ENCODE measurements at regions not wholly inside any gene's neighbourhood (a gene's known extent, or its start where the extent isn't known, plus 50 kb on each side); places are given as distances from the start of the nearest gene placed in this dataset.
A peak's percentile ranks its signal among the peaks of the same experiment; 100 is the strongest.

DNA sequence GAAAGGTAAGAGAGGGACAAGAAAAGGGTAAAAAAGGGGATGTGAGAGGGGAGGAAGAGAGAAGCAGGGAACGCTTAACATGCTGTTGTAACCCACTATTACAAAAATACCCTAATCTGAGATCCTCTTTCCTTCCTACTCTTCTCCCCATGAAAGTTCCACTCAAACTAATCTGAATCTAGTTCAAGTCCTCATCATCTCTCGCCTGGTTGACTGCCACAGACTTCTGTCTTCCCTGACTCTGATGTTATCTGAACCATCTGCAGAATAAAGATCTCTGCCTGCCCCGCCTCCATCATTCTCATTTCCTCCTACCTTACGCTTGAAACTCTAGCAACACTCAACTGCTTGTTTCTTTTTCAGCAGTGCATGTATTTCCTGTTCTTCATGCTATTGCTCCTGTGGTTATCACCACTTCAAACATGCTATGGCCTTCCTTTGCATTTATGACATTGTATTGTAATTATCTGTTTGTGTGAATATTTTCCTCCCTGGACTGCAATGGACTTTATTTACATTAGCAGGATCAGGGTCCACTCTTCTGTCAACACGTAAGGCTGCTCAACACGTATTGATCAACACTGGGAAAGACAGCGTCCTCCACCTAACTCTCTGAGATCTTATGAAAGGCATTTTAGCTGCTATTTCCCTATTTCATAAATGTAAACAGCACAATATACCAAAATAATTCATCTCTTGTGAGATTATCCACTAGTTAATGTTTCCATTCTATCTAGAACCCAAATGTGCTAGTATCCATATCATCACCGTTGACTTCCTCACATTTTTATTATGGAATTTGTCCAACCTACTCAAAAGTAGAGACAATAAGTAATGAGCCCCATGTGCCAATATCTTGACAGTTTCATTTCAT lies 215.5 kb upstream of the USP25 start (continued):
- TF ChIP-seq RAD21 (CRISPR knock-in tag; IDR thresholded peaks at IDR 0.05) (peak; percentile 30; the same call in 1 of the 2 replicates), SP1 (IDR thresholded peaks at IDR 0.05) (no peak), SP1 (CRISPR knock-in tag; IDR thresholded peaks at IDR 0.05) (peak; percentile 44; the same call in 1 of the 2 replicates), EHMT2 (IDR thresholded peaks at IDR 0.05; ENCODE audit: borderline replicate concordance, low read depth, low read length) (peak; percentile 89; the same call in 1 of the 2 replicates), SMARCE1 (IDR thresholded peaks at IDR 0.05; ENCODE audit: borderline replicate concordance) (peak; percentile 84; the same call in 1 of the 2 replicates), ZNF225 (CRISPR knock-in tag; IDR thresholded peaks at IDR 0.05) (no peak), SCMH1 (CRISPR knock-in tag; IDR thresholded peaks at IDR 0.05; ENCODE audit: borderline replicate concordance) (no peak), FOXK2 (IDR thresholded peaks at IDR 0.05) (peak; percentile 90), RFX5 (IDR thresholded peaks at IDR 0.05; ENCODE audit: low read depth, low read length) (no peak), ZNF292 (CRISPR knock-in tag; IDR thresholded peaks at IDR 0.05; ENCODE audit: borderline replicate concordance, low read depth) (peak; percentile 93; the same call in 1 of the 2 replicates), SALL1 (CRISPR knock-in tag; IDR thresholded peaks at IDR 0.05) (peak; percentile 98; the same call in 1 of the 2 replicates), ZNF781 (CRISPR knock-in tag; IDR thresholded peaks at IDR 0.05; ENCODE audit: borderline replicate concordance, not compliant biosample characterization) (no peak)
- TF ChIP-seq, protein P1, sequence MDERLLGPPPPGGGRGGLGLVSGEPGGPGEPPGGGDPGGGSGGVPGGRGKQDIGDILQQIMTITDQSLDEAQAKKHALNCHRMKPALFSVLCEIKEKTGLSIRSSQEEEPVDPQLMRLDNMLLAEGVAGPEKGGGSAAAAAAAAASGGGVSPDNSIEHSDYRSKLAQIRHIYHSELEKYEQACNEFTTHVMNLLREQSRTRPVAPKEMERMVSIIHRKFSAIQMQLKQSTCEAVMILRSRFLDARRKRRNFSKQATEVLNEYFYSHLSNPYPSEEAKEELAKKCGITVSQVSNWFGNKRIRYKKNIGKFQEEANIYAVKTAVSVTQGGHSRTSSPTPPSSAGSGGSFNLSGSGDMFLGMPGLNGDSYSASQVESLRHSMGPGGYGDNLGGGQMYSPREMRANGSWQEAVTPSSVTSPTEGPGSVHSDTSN (CRISPR knock-in tag; IDR thresholded peaks at IDR 0.05) = 0 out of 2 replicates have a peak, but pooled peaks have one; percentile 16
- TF ChIP-seq, protein P2, sequence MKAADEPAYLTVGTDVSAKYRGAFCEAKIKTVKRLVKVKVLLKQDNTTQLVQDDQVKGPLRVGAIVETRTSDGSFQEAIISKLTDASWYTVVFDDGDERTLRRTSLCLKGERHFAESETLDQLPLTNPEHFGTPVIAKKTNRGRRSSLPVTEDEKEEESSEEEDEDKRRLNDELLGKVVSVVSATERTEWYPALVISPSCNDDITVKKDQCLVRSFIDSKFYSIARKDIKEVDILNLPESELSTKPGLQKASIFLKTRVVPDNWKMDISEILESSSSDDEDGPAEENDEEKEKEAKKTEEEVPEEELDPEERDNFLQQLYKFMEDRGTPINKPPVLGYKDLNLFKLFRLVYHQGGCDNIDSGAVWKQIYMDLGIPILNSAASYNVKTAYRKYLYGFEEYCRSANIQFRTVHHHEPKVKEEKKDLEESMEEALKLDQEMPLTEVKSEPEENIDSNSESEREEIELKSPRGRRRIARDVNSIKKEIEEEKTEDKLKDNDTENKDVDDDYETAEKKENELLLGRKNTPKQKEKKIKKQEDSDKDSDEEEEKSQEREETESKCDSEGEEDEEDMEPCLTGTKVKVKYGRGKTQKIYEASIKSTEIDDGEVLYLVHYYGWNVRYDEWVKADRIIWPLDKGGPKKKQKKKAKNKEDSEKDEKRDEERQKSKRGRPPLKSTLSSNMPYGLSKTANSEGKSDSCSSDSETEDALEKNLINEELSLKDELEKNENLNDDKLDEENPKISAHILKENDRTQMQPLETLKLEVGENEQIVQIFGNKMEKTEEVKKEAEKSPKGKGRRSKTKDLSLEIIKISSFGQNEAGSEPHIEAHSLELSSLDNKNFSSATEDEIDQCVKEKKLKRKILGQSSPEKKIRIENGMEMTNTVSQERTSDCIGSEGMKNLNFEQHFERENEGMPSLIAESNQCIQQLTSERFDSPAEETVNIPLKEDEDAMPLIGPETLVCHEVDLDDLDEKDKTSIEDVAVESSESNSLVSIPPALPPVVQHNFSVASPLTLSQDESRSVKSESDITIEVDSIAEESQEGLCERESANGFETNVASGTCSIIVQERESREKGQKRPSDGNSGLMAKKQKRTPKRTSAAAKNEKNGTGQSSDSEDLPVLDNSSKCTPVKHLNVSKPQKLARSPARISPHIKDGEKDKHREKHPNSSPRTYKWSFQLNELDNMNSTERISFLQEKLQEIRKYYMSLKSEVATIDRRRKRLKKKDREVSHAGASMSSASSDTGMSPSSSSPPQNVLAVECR (CRISPR knock-in tag; IDR thresholded peaks at IDR 0.05; ENCODE audit: borderline replicate concordance) = peak; percentile 49; the same call in 1 of the 2 replicates
- TF ChIP-seq, protein P3, sequence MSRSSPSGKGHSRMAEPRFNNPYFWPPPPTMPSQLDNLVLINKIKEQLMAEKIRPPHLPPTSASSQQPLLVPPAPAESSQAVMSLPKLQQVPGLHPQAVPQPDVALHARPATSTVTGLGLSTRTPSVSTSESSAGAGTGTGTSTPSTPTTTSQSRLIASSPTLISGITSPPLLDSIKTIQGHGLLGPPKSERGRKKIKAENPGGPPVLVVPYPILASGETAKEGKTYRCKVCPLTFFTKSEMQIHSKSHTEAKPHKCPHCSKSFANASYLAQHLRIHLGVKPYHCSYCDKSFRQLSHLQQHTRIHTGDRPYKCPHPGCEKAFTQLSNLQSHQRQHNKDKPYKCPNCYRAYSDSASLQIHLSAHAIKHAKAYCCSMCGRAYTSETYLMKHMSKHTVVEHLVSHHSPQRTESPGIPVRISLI (CRISPR knock-in tag; IDR thresholded peaks at IDR 0.05; ENCODE audit: borderline replicate concordance) = peak; percentile 29; the same call in 1 of the 2 replicates
- TF ChIP-seq, protein P4, sequence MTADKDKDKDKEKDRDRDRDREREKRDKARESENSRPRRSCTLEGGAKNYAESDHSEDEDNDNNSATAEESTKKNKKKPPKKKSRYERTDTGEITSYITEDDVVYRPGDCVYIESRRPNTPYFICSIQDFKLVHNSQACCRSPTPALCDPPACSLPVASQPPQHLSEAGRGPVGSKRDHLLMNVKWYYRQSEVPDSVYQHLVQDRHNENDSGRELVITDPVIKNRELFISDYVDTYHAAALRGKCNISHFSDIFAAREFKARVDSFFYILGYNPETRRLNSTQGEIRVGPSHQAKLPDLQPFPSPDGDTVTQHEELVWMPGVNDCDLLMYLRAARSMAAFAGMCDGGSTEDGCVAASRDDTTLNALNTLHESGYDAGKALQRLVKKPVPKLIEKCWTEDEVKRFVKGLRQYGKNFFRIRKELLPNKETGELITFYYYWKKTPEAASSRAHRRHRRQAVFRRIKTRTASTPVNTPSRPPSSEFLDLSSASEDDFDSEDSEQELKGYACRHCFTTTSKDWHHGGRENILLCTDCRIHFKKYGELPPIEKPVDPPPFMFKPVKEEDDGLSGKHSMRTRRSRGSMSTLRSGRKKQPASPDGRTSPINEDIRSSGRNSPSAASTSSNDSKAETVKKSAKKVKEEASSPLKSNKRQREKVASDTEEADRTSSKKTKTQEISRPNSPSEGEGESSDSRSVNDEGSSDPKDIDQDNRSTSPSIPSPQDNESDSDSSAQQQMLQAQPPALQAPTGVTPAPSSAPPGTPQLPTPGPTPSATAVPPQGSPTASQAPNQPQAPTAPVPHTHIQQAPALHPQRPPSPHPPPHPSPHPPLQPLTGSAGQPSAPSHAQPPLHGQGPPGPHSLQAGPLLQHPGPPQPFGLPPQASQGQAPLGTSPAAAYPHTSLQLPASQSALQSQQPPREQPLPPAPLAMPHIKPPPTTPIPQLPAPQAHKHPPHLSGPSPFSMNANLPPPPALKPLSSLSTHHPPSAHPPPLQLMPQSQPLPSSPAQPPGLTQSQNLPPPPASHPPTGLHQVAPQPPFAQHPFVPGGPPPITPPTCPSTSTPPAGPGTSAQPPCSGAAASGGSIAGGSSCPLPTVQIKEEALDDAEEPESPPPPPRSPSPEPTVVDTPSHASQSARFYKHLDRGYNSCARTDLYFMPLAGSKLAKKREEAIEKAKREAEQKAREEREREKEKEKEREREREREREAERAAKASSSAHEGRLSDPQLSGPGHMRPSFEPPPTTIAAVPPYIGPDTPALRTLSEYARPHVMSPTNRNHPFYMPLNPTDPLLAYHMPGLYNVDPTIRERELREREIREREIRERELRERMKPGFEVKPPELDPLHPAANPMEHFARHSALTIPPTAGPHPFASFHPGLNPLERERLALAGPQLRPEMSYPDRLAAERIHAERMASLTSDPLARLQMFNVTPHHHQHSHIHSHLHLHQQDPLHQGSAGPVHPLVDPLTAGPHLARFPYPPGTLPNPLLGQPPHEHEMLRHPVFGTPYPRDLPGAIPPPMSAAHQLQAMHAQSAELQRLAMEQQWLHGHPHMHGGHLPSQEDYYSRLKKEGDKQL (CRISPR knock-in tag; IDR thresholded peaks at IDR 0.05; ENCODE audit: low read depth) = peak; percentile 68
